Right lobe of liver (tissue), 6 donors: ENCODE measurements at regions not wholly inside any gene's neighbourhood (a gene's known extent, or its start where the extent isn't known, plus 50 kb on each side); places are given as distances from the start of the nearest gene placed in this dataset.

Source experiments
- ATAC-seq, 4 donors: fragments of 200-7000 bp; cut with Tn5 transposase; one replicate each; pipeline ENCODE4 v1.9.1; 2020; ENCODE audit warnings: mild to moderate bottlenecking in 4 of 4, moderate library complexity in 4 of 4
- DNase-seq, 3 donors: peaks; one replicate each; pipeline ENCODE4 v3.0.0-alpha.2; 2020
- H3K27ac ChIP-seq, 3 donors: fragments of 200-600 bp; one replicate each; pipeline ENCODE4 v1.8.0; 2022
- H3K27me3 ChIP-seq, 2 donors: fragments of 200-600 bp; one replicate each; pipeline ENCODE4 v1.8.0; 2022
- H3K36me3 ChIP-seq, 4 donors: fragments of 200-600 bp; sonication (generic) in 1 of 4; one replicate each; pipeline versions ENCODE4 v1.5.1 to v1.8.0; 2017 to 2022; ENCODE audit warnings: control low read depth in 1 of 4
- H3K4me1 ChIP-seq, 4 donors: fragments of 200-600 bp; sonication (generic) in 1 of 4; one replicate each; pipeline versions ENCODE4 v1.5.1 to v1.8.0; 2017 to 2022; ENCODE audit warnings: control low read depth in 1 of 4
- H3K4me3 ChIP-seq, 3 donors: fragments of 200-600 bp; one replicate each; pipeline ENCODE4 v1.8.0; 2022
- H3K9me3 ChIP-seq, 4 donors: fragments of 200-600 bp; sonication (generic) in 1 of 4; one replicate each; pipeline versions ENCODE4 v1.5.1 to v1.8.0; 2017 to 2022; ENCODE audit warnings: control low read depth in 1 of 4
- CTCF ChIP-seq, 4 donors: fragments of 200-600 bp in 3 of 4; fragments of 450-650 bp in 1 of 4; IDR thresholded peaks; one replicate each; pipeline versions ENCODE4 v1.5.1 to v1.8.0; 2016 to 2022; ENCODE audit warnings: antibody characterized with exemption in 4 of 4, mild to moderate bottlenecking in 2 of 4
- POLR2A ChIP-seq: fragments of 450-650 bp; IDR thresholded peaks from one replicate; pipeline ENCODE4 v1.6.1; 2017; ENCODE audit warnings: antibody characterized with exemption, mild to moderate bottlenecking
- WGBS: methylation state at CpG from one replicate; pipeline ENCODE4 v1.1.6; 2018; ENCODE audit warnings: low coverage, low lambda C conversion rate; ENCODE audit not compliant: insufficient coverage; ENCODE audit errors: missing lambda C conversion rate; 5-methylcytosine and 5-hydroxymethylcytosine counted together
- intact Hi-C, 2 donors: fragments of 100-400 bp; cut with DNase I; formaldehyde crosslinking; loops; one replicate each; pipeline versions ENCODE4 v1.11.2 to v1.14.1; 2022
- donor health status: DM: no; HTN: yes; CAD: no.
- donor health status: DM: no; HTN: no; CAD: no.
- donor health status: DM: no; HTN: no; CAD: no.
- donor health status: DM: no; HTN: yes; CAD: no.
- donor health status: DM: no; HTN: yes; CAD: no.

GRCh38 chr2:45173513-45173912 lies 164.3 kb upstream of the SIX2 start:
- DNase-seq (no peak), ATAC-seq (no peak)
- Histone ChIP-seq H3K36me3 (no peaks in the 10 kb centered on the region), H3K27ac (no peak overlapping the region), H3K27me3 (peaks cover 0 to 14% of the 10 kb centered on the region in 2 donors), H3K4me1 (peaks cover 0 to 15% (median 0%) of the 10 kb centered on the region in 4 donors), H3K4me3 (no peak overlapping the region), H3K9me3 (no peaks in the 10 kb centered on the region)
- TF ChIP-seq POLR2A (no peak), CTCF (IDR thresholded peaks at IDR 0.05) (no peak)
- 78% methylated on average over 2 of the region's 2 CpGs for WGBS
- intact Hi-C loops: no loop called here

GRCh38 chr2:45172760-45173392 lies 163.6 kb upstream of the SIX2 start:
- WGBS: 73% methylated on average over 2 of the region's 2 CpGs
- ATAC-seq (no peak), DNase-seq (no peak)
- Histone ChIP-seq H3K4me1 (peaks cover 0 to 16% (median 0%) of the 10 kb centered on the region in 4 donors), H3K36me3 (no peaks in the 10 kb centered on the region), H3K27ac (no peak overlapping the region), H3K27me3 (peaks cover 0 to 19% of the 10 kb centered on the region in 2 donors), H3K9me3 (no peaks in the 10 kb centered on the region), H3K4me3 (no peak overlapping the region)
- intact Hi-C loops: no loop called here
- no peak for TF ChIP-seq CTCF (IDR thresholded peaks at IDR 0.05)
- no peak for TF ChIP-seq POLR2A

GRCh38 chr2:45172142-45172541 lies 162.9 kb upstream of the SIX2 start:
- DNase-seq: no peak
- H3K4me1 ChIP-seq: peaks cover 0 to 16% (median 0%) of the 10 kb centered on the region in 4 donors
- H3K27ac ChIP-seq: no peak overlapping the region
- no peaks in the 10 kb centered on the region for H3K36me3 ChIP-seq
- WGBS: 71% methylated on average over 1 of the region's 1 CpG
- intact Hi-C loops: no loop called here
- no peaks in the 10 kb centered on the region for H3K9me3 ChIP-seq
- H3K27me3 ChIP-seq: peaks cover 0 to 26% of the 10 kb centered on the region in 2 donors
- no peak for ATAC-seq
- no peak overlapping the region for H3K4me3 ChIP-seq
- no peak for TF ChIP-seq CTCF (IDR thresholded peaks at IDR 0.05)
- TF ChIP-seq POLR2A: no peak

GRCh38 chr2:45171136-45171501 lies 161.9 kb upstream of the SIX2 start:
- TF ChIP-seq CTCF (IDR thresholded peaks at IDR 0.05) (no peak), POLR2A (no peak)
- peaks cover 0 to 16% (median 0%) of the 10 kb centered on the region in 4 donors for H3K4me1 ChIP-seq
- H3K9me3 ChIP-seq: no peaks in the 10 kb centered on the region
- H3K27me3 ChIP-seq: peaks cover 0 to 27% of the 10 kb centered on the region in 2 donors
- no peak overlapping the region for H3K4me3 ChIP-seq
- DNase-seq (no peak), ATAC-seq (no peak)
- 46% methylated on average over 6 of the region's 6 CpGs for WGBS
- no peak overlapping the region for H3K27ac ChIP-seq
- H3K36me3 ChIP-seq: no peaks in the 10 kb centered on the region
- intact Hi-C loops: no loop called here
